Stimulated activated CD4-positive, alpha-beta T cell treated with anti-CD3 and anti-CD28 coated beads, TNF-alpha, amount 100 ng/mL, for 24 hours (primary cell): ENCODE measurements at regions not wholly inside any gene's neighbourhood (a gene's known extent, or its start where the extent isn't known, plus 50 kb on each side); places are given as distances from the start of the nearest gene placed in this dataset.
"Not testable (repeated sequence)": the region's sequence is repeated elsewhere in the genome, so short reads cannot be mapped to it uniquely, and the experiment has no call there.

Experiments
- DNase-seq, 3 experiments: peaks; one replicate each; pipeline ENCODE4 v3.0.0-alpha.2; 2020; ENCODE audit warnings: low read depth in 3 of 3

DNA sequence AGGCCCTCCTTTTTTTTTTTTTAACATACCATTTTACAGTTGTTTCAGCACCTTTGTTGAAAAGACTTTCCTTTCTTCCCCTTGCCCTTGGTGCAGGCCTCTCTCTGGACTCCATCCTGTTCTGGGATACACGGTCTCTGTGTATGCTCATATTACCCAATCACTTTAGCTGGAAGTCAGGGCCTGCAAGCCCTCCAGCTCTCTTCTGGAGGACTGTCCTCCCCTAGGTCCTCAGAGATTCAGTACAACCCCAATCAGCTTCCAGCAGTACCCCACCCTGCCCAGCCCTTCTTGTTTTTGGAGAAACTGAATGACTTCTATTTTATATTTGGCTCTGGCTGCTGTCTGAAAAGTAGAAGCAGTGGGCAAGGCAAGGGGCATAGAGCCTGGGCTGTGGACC is 270.8 kb downstream of the KLF13 start:
- DNase-seq: no peak

GRCh38 chr15:31598620-31599019 is 272.0 kb downstream of the KLF13 start:
- no peak for DNase-seq

DNA sequence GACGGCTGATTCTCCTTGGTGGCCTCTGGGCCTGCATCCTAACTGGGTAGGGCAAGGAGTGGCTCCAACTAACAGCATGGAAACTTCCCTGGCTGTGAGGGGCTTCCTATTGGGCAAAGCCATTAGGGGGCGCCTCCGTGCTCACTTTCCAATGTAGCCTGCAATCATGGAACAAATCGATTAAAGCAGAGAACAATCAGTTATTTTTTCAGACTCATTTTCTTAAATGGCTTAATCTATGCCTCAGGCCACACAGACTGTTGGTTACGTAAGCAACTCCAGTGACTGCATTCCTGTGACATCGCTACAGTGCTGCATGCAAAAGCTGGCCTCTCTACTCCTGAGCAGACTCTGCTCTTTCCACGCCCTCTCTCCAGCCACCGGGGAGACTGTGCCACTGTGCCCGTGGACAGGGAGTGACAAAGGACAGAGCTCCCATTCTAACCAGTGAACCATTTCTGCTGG is 278.9 kb downstream of the KLF13 start:
- DNase-seq: no peak

GRCh38 chr15:31606194-31606669 is 279.6 kb downstream of the KLF13 start:
- no peak for DNase-seq

DNA sequence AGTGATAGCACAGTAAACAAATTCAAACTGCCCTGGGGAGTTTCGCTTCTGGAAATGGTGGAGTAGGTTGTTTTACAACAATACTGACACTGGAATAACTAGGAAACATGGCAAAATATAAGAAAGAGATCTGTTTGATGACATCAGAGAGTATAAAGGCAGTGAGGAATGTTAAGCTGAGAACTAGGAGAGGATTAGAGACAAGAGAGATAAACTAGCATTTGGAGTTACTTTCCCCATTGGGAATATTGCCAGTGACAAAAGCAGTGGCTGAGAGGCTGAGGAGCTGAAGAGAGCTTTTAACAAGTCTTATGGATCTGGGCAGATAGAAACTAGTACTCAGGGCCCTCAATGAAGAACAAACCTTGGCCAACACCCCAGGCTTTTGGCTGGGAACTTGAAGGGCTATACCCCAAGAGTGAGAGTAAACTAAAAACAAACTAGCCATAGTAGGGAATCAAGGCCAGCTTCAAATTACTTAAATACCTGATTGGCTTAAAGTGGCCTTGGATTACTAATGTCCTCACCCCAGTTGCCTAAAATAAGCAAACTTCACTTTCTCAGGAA is 280.4 kb downstream of the KLF13 start:
- no peak for DNase-seq

DNA sequence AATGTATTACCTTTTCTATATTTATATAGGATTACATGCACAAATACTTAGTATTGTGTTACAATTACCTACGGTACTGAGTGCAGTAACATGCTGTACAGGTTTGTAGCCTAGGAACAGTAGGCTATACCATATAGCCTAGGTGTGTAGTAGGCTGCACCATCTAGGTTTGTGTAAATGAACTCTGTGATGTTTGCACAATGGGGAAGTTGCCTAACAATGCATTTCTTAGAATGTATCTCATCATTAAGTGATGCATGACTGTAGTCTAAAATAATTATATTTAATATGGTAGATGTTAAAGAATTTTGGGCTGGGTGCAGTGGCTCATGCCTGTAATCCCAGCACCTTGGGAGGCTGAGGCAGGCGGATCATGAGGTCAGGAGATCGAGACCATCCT is 281.0 kb downstream of the KLF13 start:
- no peak for DNase-seq

- no peak for DNase-seq
Observed at GRCh38 chr15:31609258-31609681, 282.6 kb downstream of the KLF13 start.

- DNase-seq: no peak
Observed at GRCh38 chr15:31609906-31610305, 283.3 kb downstream of the KLF13 start.

GRCh38 chr15:31615643-31616415 is 289.2 kb downstream of the KLF13 start:
- no peak for DNase-seq

DNA sequence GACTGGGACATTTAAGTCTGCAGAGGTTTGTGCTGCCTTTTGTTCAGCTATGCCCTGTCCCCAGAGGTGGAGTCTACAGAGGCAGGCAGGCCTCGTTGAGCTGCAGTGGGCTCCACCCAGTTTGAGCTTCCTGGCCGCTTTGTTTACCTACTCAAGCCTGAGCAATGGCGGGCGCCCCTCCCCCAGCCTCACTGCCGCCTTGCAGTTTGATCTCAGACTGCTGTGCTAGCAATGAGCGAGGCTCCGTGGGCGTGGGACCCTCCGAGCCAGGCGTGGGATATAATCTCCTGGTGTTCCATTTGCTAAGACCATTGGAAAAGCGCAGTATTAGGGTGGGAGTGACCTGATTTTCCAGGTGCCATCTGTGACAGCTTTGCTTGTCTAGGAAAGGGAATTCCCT is 296.7 kb downstream of the KLF13 start:
- not testable (repeated sequence) for DNase-seq

GRCh38 chr15:31624115-31624514 is 297.5 kb downstream of the KLF13 start:
- DNase-seq: not testable (repeated sequence)

DNA sequence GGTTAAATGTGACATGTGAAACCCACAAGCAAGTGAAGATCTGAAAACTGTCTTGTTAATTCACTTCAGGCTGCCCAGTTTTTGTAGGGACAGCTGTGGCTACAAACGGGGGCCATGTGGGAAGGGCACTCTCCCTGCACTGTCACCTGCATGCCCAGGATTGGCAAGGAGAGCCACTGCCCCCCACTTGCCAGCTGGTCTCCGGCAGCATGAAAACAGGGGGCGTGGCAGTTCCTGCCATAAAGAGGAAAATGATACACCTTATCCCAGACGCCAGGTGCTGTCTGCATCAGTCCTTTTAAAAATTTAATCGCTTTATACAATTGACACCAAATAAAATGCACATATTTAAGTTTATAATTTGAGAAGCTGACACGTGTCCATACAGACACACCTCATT is 309.1 kb downstream of the KLF13 start:
- DNase-seq: not testable (repeated sequence)

GRCh38 chr15:31636911-31637310 is 310.3 kb downstream of the KLF13 start:
- DNase-seq: not testable (repeated sequence)

DNA sequence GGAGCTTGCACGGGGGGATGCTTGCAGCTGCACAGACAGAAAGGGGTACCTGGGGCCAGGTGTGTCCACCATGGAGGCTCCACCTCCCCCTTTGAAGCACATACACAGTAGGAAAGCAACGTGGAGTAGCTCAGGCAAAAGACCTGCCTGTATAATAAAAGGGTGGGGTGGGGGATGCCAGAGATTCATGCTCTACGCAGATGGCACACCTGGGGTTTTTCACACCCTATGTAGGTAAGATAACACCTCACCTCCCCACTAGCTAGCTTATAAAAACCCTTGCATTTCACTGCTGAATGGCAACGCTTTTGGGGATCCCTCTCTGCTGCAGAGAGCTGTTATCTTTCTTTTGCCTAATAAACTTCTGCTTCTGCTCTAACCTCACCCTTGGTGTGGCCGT is 317.3 kb downstream of the KLF13 start:
- DNase-seq: not testable (repeated sequence)

DNA sequence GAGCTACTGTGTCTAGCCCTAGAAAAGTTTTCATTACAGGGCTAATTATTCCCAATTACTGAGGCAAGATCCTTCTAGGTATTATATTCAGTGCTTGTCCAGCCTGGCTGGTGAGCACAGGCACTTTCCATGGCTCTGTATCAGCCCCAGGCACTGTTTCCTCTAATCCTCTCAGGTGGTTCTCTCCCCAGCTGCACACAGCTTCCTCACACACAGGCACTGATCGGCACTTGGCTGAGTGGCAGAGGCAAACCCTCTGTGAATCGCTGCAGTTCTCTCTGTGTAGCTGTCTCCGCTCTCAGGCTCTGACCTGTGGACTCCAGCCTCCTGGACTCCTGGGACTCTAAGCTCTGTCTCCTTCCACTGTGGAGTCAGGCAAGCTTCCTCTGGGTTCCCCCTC is 318.1 kb downstream of the KLF13 start:
- DNase-seq: not testable (repeated sequence)

DNA sequence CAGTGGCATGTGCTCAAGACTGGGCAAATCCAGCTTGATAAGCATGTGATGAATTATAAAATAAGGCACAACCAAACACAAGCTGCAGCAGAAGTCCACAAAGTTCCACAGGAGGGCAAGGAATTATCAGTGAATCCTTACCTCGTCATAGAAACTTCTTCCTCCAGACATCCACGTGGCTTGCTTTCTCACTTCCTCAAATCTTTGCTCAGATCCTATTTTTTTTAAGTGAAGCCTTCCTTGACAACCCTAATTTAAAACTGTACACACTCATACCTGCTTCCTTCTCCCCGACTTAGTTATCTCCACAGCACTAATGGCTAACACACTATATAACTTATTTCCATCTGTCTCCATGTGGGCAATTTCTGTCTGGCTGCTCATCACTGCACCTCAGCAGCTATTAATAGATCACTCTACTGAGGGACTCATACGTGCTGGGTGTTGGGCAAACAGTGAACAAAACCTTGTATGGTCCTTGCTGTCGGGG is 320.7 kb downstream of the KLF13 start:
- DNase-seq: not testable (repeated sequence)

DNA sequence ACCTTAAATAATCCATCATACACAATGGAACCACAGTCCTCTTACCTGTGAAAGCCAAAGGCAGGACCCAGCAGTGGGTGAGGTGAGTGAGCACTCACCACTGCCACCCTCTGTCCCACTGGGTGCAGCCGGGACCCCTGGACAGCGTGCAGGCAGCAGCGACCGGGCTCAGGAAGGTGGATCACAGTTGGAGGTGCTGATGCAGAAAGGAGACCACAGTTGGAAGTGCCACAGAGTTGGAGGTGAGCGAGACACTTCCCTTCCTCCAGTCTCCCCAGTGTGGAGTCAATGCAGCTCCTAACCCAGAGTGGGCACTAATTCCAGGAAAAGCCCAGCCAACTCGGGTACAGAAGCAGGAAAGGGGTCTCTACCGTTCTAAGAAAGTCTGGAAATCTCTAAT is 323.0 kb downstream of the KLF13 start:
- not testable (repeated sequence) for DNase-seq

DNA sequence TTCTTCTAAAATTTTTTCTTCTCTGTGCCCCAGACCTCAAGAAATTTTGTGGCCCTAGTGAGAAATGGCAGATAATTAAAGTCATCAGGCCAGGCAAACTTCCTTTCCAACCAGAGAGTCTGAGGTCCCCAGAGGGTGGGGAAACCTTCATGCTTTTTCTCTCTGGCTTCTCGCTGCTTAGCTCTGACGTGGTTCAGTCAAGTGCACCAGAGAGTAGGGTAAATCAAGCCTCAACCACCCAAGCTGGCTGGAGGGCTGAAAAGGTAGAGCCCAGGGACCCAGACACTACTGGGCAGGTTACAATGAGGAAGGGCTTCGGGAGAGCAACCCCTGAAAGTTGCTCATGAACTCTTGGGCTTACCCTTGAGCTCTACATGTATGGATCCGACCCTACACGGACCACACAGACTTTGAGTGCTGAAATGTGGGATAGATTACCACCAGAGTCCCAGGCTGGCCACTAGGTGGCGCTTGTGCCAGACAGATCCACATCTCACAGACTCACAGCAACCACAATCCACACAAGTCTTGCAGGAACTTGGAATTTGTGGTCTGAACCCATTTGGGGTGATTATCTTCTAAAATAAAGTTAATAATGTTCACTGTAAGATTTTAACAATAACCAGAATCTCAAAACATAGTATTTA is 323.5 kb downstream of the KLF13 start:
- peak; percentile 11 to 58 (median 50) for DNase-seq

GRCh38 chr15:31656915-31657314 is 330.3 kb downstream of the KLF13 start:
- not testable (repeated sequence) for DNase-seq

DNA sequence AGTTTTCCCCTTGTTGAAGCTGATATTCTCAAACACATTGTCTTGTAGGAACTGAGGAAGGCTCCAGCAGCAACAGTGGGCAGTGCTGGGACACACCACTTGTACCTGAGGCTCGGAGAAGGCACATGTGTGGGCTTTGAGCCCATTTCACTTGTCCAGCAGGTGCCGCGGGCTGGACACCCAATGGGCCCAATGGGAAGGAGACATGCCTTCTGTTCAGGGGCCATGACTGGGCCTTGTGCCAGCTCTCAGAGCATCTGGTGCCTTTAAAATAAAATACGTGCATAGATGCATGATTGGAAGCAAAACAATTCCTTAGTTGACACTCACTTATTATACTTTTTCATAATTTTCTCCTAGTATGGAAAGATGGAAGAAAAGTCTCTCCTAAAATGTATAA is 334.2 kb downstream of the KLF13 start:
- no peak for DNase-seq

DNA sequence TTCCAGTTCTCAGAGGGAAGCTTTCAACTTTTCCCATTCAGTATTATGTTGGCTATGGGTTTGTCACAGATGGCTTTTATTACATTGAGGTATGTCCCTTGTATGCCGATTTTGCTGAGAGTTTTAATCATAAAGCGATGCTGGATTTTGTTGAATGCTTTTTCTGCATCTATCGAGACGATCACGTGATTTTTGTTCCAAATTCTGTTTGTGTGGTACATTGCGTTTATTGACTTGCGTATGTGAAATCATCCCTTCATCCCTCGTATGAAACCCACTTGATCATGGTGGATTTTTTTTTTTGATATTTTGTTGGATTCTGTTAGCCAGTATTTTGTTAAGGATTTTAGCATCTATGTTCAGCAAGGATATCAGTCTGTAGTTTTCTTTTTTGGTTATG is 339.1 kb downstream of the KLF13 start:
- not testable (repeated sequence) for DNase-seq

- DNase-seq: not testable (repeated sequence)
Observed at GRCh38 chr15:31669158-31669908, 342.7 kb downstream of the KLF13 start.
